ENCODE measurements at regions not wholly inside any gene's neighbourhood (a gene's known extent, or its start where the extent isn't known, plus 50 kb on each side); places are given as distances from the start of the nearest gene placed in this dataset.
"Not testable (repeated sequence)": the region's sequence is repeated elsewhere in the genome, so short reads cannot be mapped to it uniquely, and the experiment has no call there.

GRCh38 chr3:75388486-75389124 lies 275.5 kb upstream of the FRG2C start:
- DNase-seq (ENCODE audit: low read depth in 1 of 2, low spot score in 1 of 2), result not testable (repeated sequence)

- not testable (repeated sequence) for DNase-seq (ENCODE audit: low read depth in 1 of 2, low spot score in 1 of 2)
These were observed 270.8 kb upstream of the FRG2C start for GRCh38 chr3:75393288-75393694.

GRCh38 chr3:75394102-75394501 lies 270.0 kb upstream of the FRG2C start:
- DNase-seq (ENCODE audit: low read depth in 1 of 2, low spot score in 1 of 2), result not testable (repeated sequence)

GRCh38 chr3:75394562-75395360 lies 269.4 kb upstream of the FRG2C start:
- DNase-seq (ENCODE audit: low read depth in 1 of 2, low spot score in 1 of 2), result not testable (repeated sequence)

- no peak for DNase-seq (ENCODE audit: low read depth in 1 of 2, low spot score in 1 of 2)
These were observed 268.4 kb upstream of the FRG2C start for GRCh38 chr3:75395580-75396315.

- DNase-seq (ENCODE audit: low read depth in 1 of 2, low spot score in 1 of 2), result no peak
These were observed 267.8 kb upstream of the FRG2C start for GRCh38 chr3:75396316-75396802.

GRCh38 chr3:75397486-75397885 lies 266.6 kb upstream of the FRG2C start:
- DNase-seq (ENCODE audit: low read depth in 1 of 2, low spot score in 1 of 2), result not testable (repeated sequence)

GRCh38 chr3:75422101-75422945 lies 241.8 kb upstream of the FRG2C start:
- DNase-seq (ENCODE audit: low read depth in 1 of 2, low spot score in 1 of 2), result not testable (repeated sequence)

GRCh38 chr3:75425379-75425778 lies 238.7 kb upstream of the FRG2C start:
- DNase-seq (ENCODE audit: low read depth in 1 of 2, low spot score in 1 of 2), result not testable (repeated sequence)

GRCh38 chr3:75427486-75427885 lies 236.6 kb upstream of the FRG2C start:
- not testable (repeated sequence) for DNase-seq (ENCODE audit: low read depth in 1 of 2, low spot score in 1 of 2)

GRCh38 chr3:75427906-75428305 lies 236.2 kb upstream of the FRG2C start:
- DNase-seq (ENCODE audit: low read depth in 1 of 2, low spot score in 1 of 2), result not testable (repeated sequence)

GRCh38 chr3:75429561-75430220 lies 234.4 kb upstream of the FRG2C start:
- peak; percentile 48 to 65 for DNase-seq (ENCODE audit: low read depth in 1 of 2, low spot score in 1 of 2)

GRCh38 chr3:75430406-75430805 lies 233.7 kb upstream of the FRG2C start:
- DNase-seq (ENCODE audit: low read depth in 1 of 2, low spot score in 1 of 2), result not testable (repeated sequence)

- DNase-seq (ENCODE audit: low read depth in 1 of 2, low spot score in 1 of 2), result not testable (repeated sequence)
These were observed 233.0 kb upstream of the FRG2C start for GRCh38 chr3:75431120-75431519.

GRCh38 chr3:75432466-75432865 lies 231.7 kb upstream of the FRG2C start:
- not testable (repeated sequence) for DNase-seq (ENCODE audit: low read depth in 1 of 2, low spot score in 1 of 2)

GRCh38 chr3:75432885-75433284 lies 231.2 kb upstream of the FRG2C start:
- not testable (repeated sequence) for DNase-seq (ENCODE audit: low read depth in 1 of 2, low spot score in 1 of 2)

GRCh38 chr3:75433295-75433694 lies 230.8 kb upstream of the FRG2C start:
- not testable (repeated sequence) for DNase-seq (ENCODE audit: low read depth in 1 of 2, low spot score in 1 of 2)

GRCh38 chr3:75434276-75434912 lies 229.7 kb upstream of the FRG2C start:
- peak in 1 of 2 donors; percentile 14 for DNase-seq (ENCODE audit: low read depth in 1 of 2, low spot score in 1 of 2)

All from activated CD4-positive, alpha-beta T cell treated with anti-CD3 and anti-CD28 coated beads, Interleukin-2, amount 50 U/mL, for 24 hours (primary cell).